ENCODE measurements at regions not wholly inside any gene's neighbourhood (a gene's known extent, or its start where the extent isn't known, plus 50 kb on each side); places are given as distances from the start of the nearest gene placed in this dataset.

DNA sequence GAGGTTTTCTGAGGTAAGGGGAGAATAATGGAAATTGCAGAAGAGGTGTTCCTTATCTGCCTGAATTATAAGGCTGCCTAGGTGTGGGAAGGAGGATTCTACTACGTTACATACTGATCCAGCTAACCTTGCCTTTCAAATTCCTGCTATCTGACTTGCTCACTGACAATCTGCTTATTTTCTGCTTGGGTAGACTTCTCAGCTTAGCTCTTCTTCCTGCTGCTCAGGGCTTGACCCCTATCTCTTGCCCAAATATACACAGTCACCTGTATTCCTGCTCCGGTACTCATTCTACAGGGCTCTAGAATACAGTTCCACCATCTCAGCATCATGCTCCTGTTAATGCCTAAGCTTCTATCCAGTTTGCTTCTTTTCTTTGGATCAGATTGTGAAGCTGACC lies 1607.6 kb downstream of the OLFM4 start:
- Histone ChIP-seq H3K9me2 (replicated peaks; ENCODE audit: control insufficient read depth, low read length) (no peaks in the 10 kb centered on the region), H3K4me1 (ENCODE audit: control insufficient read depth, low read length) (no peaks in the 10 kb centered on the region), H3K9me3 (ENCODE audit: control insufficient read depth, insufficient read depth, low read length) (no peaks in the 10 kb centered on the region), H3F3A (ENCODE audit: control insufficient read depth, insufficient read depth) (no peaks in the 10 kb centered on the region), H3K36me3 (ENCODE audit: control insufficient read depth, low read length) (no peaks in the 10 kb centered on the region), H3K4me2 (ENCODE audit: low read length) (no peak overlapping the region), H4K20me1 (ENCODE audit: control insufficient read depth, insufficient read depth, low read depth, low read length) (no peaks in the 10 kb centered on the region), H3K79me2 (ENCODE audit: control insufficient read depth, low read length) (no peaks in the 10 kb centered on the region), H3K4me3 (ENCODE audit: low read length) (no peak overlapping the region), H3K27me3 (ENCODE audit: control insufficient read depth, low read length) (no peaks in the 10 kb centered on the region), H3K27ac (ENCODE audit: low read depth, low read length) (no peak overlapping the region)
- no peak for TF ChIP-seq EZH2phosphoT487 (IDR thresholded peaks at IDR 0.05; ENCODE audit: borderline replicate concordance, low read length)
- TF ChIP-seq, protein P1, sequence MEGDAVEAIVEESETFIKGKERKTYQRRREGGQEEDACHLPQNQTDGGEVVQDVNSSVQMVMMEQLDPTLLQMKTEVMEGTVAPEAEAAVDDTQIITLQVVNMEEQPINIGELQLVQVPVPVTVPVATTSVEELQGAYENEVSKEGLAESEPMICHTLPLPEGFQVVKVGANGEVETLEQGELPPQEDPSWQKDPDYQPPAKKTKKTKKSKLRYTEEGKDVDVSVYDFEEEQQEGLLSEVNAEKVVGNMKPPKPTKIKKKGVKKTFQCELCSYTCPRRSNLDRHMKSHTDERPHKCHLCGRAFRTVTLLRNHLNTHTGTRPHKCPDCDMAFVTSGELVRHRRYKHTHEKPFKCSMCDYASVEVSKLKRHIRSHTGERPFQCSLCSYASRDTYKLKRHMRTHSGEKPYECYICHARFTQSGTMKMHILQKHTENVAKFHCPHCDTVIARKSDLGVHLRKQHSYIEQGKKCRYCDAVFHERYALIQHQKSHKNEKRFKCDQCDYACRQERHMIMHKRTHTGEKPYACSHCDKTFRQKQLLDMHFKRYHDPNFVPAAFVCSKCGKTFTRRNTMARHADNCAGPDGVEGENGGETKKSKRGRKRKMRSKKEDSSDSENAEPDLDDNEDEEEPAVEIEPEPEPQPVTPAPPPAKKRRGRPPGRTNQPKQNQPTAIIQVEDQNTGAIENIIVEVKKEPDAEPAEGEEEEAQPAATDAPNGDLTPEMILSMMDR (IDR thresholded peaks at IDR 0.05; ENCODE audit: low read depth, low read length, poor library complexity, severe bottlenecking), result no peak

DNA sequence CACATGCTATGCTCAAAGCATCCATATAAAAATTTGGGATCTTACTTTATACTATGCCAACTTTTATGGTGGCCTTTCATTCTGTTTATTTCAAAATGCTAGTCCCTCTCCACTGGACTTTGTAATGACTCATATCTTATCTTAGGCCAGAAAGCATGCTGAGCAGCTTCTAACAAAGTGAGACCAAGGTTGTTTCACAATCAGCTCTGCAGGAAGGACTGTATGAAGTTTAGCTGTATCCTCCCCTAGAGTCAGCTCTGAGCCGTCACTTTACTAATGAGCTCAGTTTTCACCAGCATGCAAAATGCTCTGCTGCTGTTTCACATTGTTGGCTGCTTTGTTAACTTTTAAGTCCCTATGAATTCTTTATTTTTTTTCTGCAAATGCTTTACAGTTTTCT lies 1608.8 kb downstream of the OLFM4 start:
- Histone ChIP-seq H4K20me1 (ENCODE audit: control insufficient read depth, insufficient read depth, low read depth, low read length) (no peaks in the 10 kb centered on the region), H3K27ac (ENCODE audit: low read depth, low read length) (no peak overlapping the region)
- TF ChIP-seq, protein P1 (IDR thresholded peaks at IDR 0.05; ENCODE audit: low read depth, low read length, poor library complexity, severe bottlenecking), result no peak

DNA sequence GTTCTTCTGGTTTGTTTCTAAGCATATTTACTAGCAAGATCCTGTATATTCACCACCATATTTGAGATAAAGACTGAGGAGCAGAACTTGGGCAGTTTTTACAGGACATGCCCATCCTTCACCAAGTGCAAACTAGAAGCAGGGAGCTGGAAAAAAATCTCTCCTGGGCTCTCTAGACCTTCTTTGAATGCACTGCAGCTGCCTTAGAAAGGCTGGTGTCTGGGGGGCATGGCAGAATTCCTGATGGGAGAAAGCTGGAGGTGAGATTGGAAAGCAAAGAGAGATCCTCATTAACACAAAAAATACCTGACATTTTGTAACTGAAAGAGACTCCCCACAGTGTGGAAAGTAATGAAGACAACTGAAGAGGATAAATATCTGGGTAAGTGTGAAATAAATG lies 1612.1 kb downstream of the OLFM4 start:
- Histone ChIP-seq H4K20me1 (ENCODE audit: control insufficient read depth, insufficient read depth, low read depth, low read length) (no peaks in the 10 kb centered on the region), H3K9me2 (replicated peaks; ENCODE audit: control insufficient read depth, low read length) (no peaks in the 10 kb centered on the region), H3K9me3 (ENCODE audit: control insufficient read depth, insufficient read depth, low read length) (no peaks in the 10 kb centered on the region), H3K79me2 (ENCODE audit: control insufficient read depth, low read length) (no peaks in the 10 kb centered on the region), H3K4me1 (ENCODE audit: control insufficient read depth, low read length) (no peaks in the 10 kb centered on the region), H3K4me3 (ENCODE audit: low read length) (no peak overlapping the region), H3F3A (ENCODE audit: control insufficient read depth, insufficient read depth) (no peaks in the 10 kb centered on the region), H3K27ac (ENCODE audit: low read depth, low read length) (no peak overlapping the region), H3K4me2 (ENCODE audit: low read length) (no peak overlapping the region), H3K27me3 (ENCODE audit: control insufficient read depth, low read length) (no peaks in the 10 kb centered on the region), H3K36me3 (ENCODE audit: control insufficient read depth, low read length) (no peaks in the 10 kb centered on the region)
- TF ChIP-seq EZH2phosphoT487 (IDR thresholded peaks at IDR 0.05; ENCODE audit: borderline replicate concordance, low read length), result no peak
- TF ChIP-seq, protein P1 (IDR thresholded peaks at IDR 0.05; ENCODE audit: low read depth, low read length, poor library complexity, severe bottlenecking), result no peak

More for the DNA sequence above, 1608.8 kb downstream of the OLFM4 start:
- Histone ChIP-seq H3K9me3 (ENCODE audit: control insufficient read depth, insufficient read depth, low read length) (no peaks in the 10 kb centered on the region), H3K36me3 (ENCODE audit: control insufficient read depth, low read length) (no peaks in the 10 kb centered on the region), H3K4me2 (ENCODE audit: low read length) (no peak overlapping the region), H3K79me2 (ENCODE audit: control insufficient read depth, low read length) (no peaks in the 10 kb centered on the region), H3K4me1 (ENCODE audit: control insufficient read depth, low read length) (no peaks in the 10 kb centered on the region), H3K9me2 (replicated peaks; ENCODE audit: control insufficient read depth, low read length) (no peaks in the 10 kb centered on the region), H3K27me3 (ENCODE audit: control insufficient read depth, low read length) (no peaks in the 10 kb centered on the region), H3K4me3 (ENCODE audit: low read length) (no peak overlapping the region), H3F3A (ENCODE audit: control insufficient read depth, insufficient read depth) (no peaks in the 10 kb centered on the region)

DNA sequence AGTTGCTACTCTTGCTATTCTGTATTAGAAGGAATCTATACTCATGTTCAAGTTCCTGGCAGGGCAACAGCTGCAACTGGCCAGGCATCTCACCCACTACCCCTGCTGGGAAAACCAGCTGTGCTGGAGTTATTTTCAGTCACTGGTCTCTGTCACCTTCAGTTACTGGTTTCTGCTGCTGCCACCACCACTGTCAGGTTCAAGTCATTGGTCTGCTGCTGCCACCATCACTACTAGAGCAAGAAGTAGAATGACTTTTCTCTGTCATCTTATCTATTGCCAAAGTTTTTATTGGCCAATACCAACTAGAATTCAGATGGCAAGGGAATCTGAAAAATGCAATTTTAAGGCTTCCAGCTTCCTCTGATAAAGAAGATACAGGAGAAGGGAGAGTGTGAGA lies 1615.2 kb downstream of the OLFM4 start:
- TF ChIP-seq, protein P1 (IDR thresholded peaks at IDR 0.05; ENCODE audit: low read depth, low read length, poor library complexity, severe bottlenecking), result no peak
- TF ChIP-seq EZH2phosphoT487 (IDR thresholded peaks at IDR 0.05; ENCODE audit: borderline replicate concordance, low read length), result no peak
- no peaks in the 10 kb centered on the region for H3F3A ChIP-seq (ENCODE audit: control insufficient read depth, insufficient read depth)

More for the DNA sequence above, 1615.2 kb downstream of the OLFM4 start:
- H3K27ac ChIP-seq (ENCODE audit: low read depth, low read length), result no peak overlapping the region
- H3K4me2 ChIP-seq (ENCODE audit: low read length), result no peak overlapping the region
- no peaks in the 10 kb centered on the region for H3K9me2 ChIP-seq (replicated peaks; ENCODE audit: control insufficient read depth, low read length)
- H3K27me3 ChIP-seq (ENCODE audit: control insufficient read depth, low read length), result no peaks in the 10 kb centered on the region
- no peaks in the 10 kb centered on the region for H4K20me1 ChIP-seq (ENCODE audit: control insufficient read depth, insufficient read depth, low read depth, low read length)
- H3K9me3 ChIP-seq (ENCODE audit: control insufficient read depth, insufficient read depth, low read length), result no peaks in the 10 kb centered on the region
- H3K36me3 ChIP-seq (ENCODE audit: control insufficient read depth, low read length), result no peaks in the 10 kb centered on the region
- no peak overlapping the region for H3K4me3 ChIP-seq (ENCODE audit: low read length)
- H3K79me2 ChIP-seq (ENCODE audit: control insufficient read depth, low read length), result no peaks in the 10 kb centered on the region
- H3K4me1 ChIP-seq (ENCODE audit: control insufficient read depth, low read length), result no peaks in the 10 kb centered on the region
